HEK293T (cell line): ENCODE measurements at regions not wholly inside any gene's neighbourhood (a gene's known extent, or its start where the extent isn't known, plus 50 kb on each side); places are given as distances from the start of the nearest gene placed in this dataset.

Experiments
- CTCF ChIA-PET: fragments of 350-600 bp; formaldehyde crosslinking; extraction: SDS; loops from one replicate; lab custom pipeline; 2021; ENCODE audit warnings: antibody characterized with exemption, inconsistent platforms; lab: Yijun Ruan, JAX
- POLR2A ChIA-PET: fragments of 350-600 bp; formaldehyde crosslinking; extraction: SDS; loops from one replicate; lab custom pipeline; 2020; ENCODE audit warnings: antibody characterized with exemption, inconsistent platforms; lab: Yijun Ruan, JAX
- DNase-seq: peaks from one replicate; pipeline ENCODE4 v3.0.0; 2012; ENCODE audit warnings: mixed read lengths; ENCODE audit errors: extremely low spot score
- LEF1 ChIP-seq: fragments of 450-650 bp; IDR thresholded peaks from 2 replicates; pipeline ENCODE4 v1.6.1; 2017; ENCODE audit warnings: mild to moderate bottlenecking, borderline replicate concordance

DNA sequence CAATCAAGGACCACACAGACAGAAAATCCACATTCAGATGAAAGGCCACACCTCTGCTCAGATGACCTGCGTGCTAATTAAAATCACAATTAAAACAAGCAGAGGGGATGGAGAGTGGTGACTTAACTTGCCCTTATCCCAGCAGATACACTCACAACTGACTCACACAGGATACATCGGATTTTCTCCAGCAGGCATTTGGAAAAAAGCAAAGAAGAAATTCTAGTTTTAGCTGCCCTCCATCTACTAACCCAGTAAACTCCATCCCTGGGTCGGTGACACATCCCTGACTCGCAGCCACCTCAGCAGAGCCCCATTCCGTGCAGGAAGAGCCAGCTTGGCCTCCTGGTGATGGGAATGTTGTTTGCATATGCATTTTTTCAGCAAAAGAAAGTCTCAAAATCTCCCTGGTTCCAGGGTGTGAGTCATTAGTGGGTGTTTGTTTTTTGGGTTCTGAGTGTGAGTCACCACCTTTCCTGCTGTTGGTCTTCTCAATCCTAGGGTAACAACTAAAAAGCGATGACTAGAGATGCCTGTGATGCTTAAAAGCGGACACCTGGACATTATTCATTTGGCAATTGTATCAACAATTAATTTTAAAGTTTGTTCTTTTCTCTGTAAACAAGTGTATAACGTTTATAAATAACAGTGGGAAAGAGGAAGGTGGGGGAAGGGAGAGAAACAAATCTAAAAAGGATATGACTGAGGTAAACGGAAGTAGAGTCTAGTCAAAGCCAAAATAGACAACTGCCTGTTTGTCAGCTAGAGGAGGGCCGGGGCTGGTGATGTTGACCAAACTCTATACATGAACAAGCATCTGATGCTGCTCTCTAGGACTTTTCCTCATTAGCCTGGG, 49.8 kb upstream of the SLC4A7 start:
- peak; percentile 42 for DNase-seq
- ChIA-PET CTCF (no interaction called here), POLR2A (interaction anchor here (1.0 kb wide), 1 partner anchor 49 kb away, joined by 3 read pairs; the partner anchor contains the start of gene SLC4A7)
- no peak for TF ChIP-seq LEF1
